Omental fat pad (tissue), 3 donors: ENCODE measurements at regions not wholly inside any gene's neighbourhood (a gene's known extent, or its start where the extent isn't known, plus 50 kb on each side); places are given as distances from the start of the nearest gene placed in this dataset.

Experiments
- ATAC-seq: fragments of 150-250 bp; one replicate; pipeline ENCODE4 v1.9.1; 2016; ENCODE audit warnings: mild to moderate bottlenecking, moderate library complexity; ENCODE audit not compliant: low FRiP score
- DNase-seq: peaks from one replicate; pipeline ENCODE4 v3.0.0-alpha.2; 2019; ENCODE audit warnings: low spot score
- TF ChIP-seq, protein P1 (sequence below), 3 donors: fragments of 450-650 bp; IDR thresholded peaks; one replicate each; pipeline ENCODE4 v1.5.1; 2016 to 2017; ENCODE audit warnings: antibody characterized with exemption in 3 of 3, mild to moderate bottlenecking in 3 of 3, moderate library complexity in 2 of 3

DNA sequence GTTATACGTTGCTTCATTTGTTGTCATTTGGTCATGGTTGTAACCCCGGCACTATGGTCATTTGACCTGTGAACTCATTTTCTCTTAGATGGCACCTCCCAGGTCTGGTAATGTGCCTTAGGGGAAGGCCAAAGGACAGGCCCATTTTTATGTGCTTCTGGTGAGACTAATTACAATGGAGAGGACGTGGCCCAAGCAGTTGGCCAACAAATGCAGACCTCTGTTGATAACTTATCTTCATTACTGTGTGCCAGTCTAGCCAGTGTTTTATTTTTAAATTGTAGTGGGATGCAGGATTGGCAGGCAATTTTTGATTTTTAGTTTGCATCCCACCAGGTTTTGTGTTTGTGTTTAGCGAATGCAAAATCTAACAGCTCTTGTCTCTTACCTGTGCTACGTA, 321.5 kb upstream of the AKR1E2 start:
- TF ChIP-seq, protein P1, sequence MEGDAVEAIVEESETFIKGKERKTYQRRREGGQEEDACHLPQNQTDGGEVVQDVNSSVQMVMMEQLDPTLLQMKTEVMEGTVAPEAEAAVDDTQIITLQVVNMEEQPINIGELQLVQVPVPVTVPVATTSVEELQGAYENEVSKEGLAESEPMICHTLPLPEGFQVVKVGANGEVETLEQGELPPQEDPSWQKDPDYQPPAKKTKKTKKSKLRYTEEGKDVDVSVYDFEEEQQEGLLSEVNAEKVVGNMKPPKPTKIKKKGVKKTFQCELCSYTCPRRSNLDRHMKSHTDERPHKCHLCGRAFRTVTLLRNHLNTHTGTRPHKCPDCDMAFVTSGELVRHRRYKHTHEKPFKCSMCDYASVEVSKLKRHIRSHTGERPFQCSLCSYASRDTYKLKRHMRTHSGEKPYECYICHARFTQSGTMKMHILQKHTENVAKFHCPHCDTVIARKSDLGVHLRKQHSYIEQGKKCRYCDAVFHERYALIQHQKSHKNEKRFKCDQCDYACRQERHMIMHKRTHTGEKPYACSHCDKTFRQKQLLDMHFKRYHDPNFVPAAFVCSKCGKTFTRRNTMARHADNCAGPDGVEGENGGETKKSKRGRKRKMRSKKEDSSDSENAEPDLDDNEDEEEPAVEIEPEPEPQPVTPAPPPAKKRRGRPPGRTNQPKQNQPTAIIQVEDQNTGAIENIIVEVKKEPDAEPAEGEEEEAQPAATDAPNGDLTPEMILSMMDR (IDR thresholded peaks at IDR 0.05) = no peak
- no peak for ATAC-seq
- DNase-seq = no peak

DNA sequence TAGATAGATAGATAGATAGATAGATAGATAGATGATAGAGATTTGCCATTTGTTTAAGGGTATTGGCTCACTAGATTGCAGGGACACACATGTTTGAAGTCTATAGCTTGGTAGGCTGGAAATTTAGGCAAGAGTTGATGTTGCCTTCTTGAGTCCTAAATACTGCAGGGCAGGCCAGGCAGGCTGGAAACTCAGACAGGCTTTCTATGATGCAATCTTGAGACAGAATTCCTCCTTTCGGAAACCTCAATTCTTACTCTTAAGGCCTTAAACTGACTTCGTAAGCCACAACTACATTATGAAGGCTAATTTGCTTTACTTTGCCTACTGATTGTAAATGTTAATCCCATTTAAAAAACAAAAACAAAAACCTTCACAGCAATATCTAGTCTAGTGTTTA, 322.9 kb upstream of the AKR1E2 start:
- TF ChIP-seq, protein P1 (IDR thresholded peaks at IDR 0.05) = no peak
- ATAC-seq (no peak), DNase-seq (no peak)

DNA sequence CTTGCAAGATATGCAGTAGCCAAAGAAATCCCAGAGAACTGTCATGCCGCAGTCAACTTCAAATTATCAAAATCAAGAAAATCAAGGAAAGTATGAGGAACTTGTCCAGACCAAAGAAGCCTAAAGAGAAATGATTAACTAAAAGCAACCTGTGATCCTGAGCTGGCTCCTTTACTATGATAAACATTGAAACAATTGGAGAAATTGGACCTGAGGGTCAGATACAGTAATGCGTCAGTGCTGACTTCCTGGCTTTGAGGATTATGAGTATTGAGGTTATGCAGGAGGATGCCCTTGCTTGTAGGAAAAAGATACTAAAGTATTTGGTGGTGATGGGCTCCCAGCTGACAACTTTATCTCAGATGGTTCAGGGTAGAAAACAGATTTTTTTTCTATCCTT, 324.7 kb upstream of the AKR1E2 start:
- TF ChIP-seq, protein P1 (IDR thresholded peaks at IDR 0.05) = no peak
- ATAC-seq (no peak), DNase-seq (no peak)

DNA sequence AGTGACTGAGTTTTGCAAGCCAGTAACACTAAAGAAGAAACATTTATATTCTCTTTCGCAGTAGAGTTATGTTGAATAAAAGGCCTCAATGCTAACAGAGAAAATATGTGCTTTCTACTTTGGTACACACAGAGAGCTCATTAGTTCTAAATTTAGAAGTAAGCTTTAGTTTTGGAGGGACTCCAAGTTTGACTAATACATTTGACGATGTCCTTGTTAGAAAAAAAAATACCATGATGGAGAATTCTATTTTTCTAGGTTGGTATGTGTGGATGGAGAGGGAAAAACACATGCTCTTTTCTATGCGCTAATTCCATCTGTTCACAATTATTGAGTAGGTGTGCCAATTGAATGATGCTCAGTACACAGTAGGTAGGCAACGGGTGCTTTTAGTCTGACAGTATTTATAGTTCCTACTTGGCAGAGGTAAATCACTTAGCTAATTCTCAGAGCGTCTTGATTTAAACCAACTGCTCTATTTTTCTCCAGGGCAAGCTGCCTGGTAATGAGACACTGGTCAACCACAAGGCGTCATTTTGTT, 327.2 kb upstream of the AKR1E2 start:
- ATAC-seq (no peak), DNase-seq (no peak)
- TF ChIP-seq, protein P1 (IDR thresholded peaks at IDR 0.05) = no peak

DNA sequence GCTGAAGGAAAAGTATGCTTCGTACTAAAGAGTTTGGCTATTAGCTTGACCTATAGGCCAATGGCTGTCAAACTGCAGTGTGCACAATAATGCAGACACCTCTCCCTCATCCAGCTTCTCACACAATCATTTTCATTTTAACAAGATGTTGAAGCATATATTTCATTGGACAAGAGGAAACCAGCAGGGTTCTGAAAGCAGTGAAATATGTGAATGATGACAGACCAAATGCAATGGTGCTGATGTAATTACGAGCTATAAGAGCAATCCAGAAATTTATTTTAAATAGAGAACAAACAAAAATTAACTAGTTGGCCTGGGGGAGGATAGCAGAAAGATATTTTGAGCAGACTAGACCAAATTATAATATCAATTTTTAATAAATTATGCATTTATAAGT, 331.5 kb upstream of the AKR1E2 start:
- TF ChIP-seq, protein P1 (IDR thresholded peaks at IDR 0.05) = no peak
- DNase-seq (no peak), ATAC-seq (no peak)

DNA sequence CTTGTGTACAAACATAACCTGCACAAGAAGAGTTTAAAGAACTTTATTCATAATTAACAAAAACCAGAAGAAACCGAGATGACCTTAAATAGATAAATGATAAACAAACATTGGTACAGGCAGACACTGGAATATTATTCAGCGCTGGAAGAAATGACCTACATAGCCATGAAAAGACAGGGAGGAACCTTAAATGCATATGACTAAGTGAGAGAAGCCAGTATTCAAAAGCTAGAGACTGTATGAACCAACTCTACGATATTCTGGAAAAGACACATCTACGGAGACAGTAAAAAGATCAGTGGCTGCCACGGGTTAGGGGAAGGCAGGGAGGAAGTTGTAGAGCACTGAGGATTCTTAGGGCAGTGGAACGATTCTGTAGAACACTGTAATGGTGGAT, 333.8 kb upstream of the AKR1E2 start:
- TF ChIP-seq, protein P1 (IDR thresholded peaks at IDR 0.05) = no peak
- DNase-seq (no peak), ATAC-seq (no peak)

DNA sequence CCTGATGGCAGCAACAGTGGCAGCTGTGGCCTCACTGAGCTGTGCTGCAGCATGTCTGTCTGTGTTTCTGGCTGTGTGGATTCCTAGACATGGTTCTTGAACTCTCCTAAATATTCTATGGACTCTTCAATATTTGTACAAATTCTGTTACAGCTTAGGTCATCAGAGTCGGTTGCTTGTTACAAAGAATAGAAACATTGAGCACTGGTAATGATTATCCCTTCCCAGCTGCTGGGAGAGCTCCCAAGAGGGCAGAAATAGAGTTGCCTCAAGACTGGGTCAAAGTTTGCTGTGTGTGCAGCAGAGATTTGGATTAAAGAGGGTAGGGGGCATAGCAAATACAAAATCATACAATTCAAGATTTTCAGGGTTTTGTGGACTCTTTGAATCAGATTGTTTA, 337.1 kb upstream of the AKR1E2 start:
- TF ChIP-seq, protein P1 (IDR thresholded peaks at IDR 0.05) = no peak
- no peak for DNase-seq
- no peak for ATAC-seq
